Skin epidermis (tissue), 12 donors: ENCODE measurements at regions not wholly inside any gene's neighbourhood (a gene's known extent, or its start where the extent isn't known, plus 50 kb on each side); places are given as distances from the start of the nearest gene placed in this dataset.
"Not testable (repeated sequence)": the region's sequence is repeated elsewhere in the genome, so short reads cannot be mapped to it uniquely, and the experiment has no call there.

Source experiments
- H3K27ac ChIP-seq, 21 experiments: fragments of 200-600 bp; sonication (generic) in 11 of 21; one replicate each; pipeline ENCODE4 v1.5.0; 2020; ENCODE audit warnings: mild to moderate bottlenecking in 3 of 21, inconsistent platforms in 2 of 21, moderate library complexity in 2 of 21
- H3K4me3 ChIP-seq, 7 experiments: fragments of 200-600 bp; sonication (generic) in 2 of 7; one replicate each; pipeline ENCODE4 v1.5.0; 2020; ENCODE audit warnings: inconsistent platforms in 2 of 7, mild to moderate bottlenecking in 2 of 7, moderate library complexity in 1 of 7

DNA sequence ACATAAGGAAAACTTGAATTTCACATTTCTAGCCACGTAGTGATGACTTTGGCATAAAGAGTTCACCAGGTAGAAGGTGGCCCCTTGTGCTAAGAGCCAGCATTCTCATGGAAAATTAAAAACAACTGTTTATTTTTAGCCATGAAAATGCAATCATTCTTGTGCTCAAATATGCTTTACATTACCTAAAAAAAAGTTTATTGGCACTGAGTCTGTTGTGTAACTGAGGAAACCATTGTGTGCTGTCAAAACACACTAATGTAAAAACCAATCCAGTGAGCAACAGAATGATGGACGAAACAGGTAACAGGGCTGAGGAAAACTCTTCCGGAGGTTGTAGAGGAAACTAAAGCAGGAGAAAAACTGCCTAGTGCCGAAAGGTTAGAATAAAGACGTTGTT is 287.0 kb upstream of the TMC3 start:
- Histone ChIP-seq H3K27ac (no peak overlapping the region), H3K4me3 (no peak overlapping the region)

GRCh38 chr15:81653259-81653658 is 279.2 kb upstream of the TMC3 start:
- no peak overlapping the region for H3K27ac ChIP-seq
- no peak overlapping the region for H3K4me3 ChIP-seq

DNA sequence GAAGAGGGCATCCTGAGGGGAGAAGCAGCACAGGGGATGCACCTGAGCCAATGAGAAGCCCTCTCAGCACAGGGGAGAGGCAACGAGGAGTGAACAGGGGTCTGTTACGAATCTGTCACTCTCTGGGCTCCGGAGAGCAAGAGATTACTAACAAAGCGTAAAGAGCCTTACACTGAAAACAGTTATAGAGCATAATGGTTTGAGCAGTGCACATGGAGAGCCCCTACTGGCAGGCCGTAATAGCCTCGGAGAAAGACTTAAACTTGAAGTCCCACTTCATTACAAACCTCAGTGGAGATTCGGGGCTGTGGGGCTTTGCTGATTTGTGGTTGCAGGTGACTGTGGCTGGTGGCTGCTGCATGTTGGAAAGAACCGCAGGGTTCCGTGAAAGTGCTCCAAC is 271.5 kb upstream of the TMC3 start:
- Histone ChIP-seq H3K4me3 (no peak overlapping the region), H3K27ac (no peak overlapping the region)

- no peak overlapping the region for H3K27ac ChIP-seq
- H3K4me3 ChIP-seq = no peak overlapping the region
Measured at GRCh38 chr15:81643771-81644170, 269.8 kb upstream of the TMC3 start.

DNA sequence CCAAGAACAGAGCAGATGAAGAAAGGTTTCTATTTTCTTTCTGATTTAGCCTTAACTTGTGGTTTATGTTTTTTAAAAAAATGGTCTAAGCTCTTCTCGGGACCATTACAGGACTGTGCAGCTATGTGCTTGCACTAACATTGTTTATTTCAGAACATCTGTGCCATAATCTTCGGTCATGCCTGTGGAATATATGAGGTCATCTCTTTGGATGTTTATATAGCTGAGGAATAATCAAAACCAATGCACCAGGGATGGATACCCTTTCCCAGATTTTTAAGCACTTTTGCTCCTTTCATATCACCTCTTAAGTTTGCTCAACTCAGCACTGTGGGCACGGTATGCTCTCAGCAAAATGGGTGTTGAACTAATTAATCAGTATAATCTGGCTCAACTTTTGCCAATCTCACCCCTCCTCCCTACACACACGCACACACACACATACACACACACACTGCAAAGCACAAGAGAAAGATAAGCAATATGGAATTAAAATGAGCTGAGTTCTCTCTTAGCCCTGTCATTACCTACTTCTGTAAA is 268.5 kb upstream of the TMC3 start:
- Histone ChIP-seq H3K27ac (peak overlapping the region in 3 of 21 experiments; percentile 3 to 42 (median 24)), H3K4me3 (no peak overlapping the region)

DNA sequence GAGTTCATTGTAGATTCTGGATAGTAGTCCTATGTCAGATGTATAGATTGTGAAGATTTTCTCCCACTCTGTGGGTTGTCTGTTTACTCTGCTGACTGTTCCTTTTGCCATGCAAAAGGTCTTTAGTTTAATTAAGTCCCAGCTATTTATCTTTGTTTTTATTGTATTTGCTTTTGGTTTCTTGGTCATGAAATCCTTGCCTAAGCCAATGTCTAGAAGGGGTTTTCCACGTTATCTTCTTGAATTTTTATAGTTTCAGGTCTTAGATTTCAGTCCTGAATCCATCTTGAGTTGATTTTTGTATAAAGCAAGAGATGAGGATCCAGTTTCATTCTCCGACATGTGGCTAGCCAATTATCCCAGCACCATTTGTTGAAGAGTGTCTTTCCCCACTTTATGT is 262.1 kb upstream of the TMC3 start:
- H3K4me3 ChIP-seq, H3K27ac ChIP-seq: not testable (repeated sequence)

DNA sequence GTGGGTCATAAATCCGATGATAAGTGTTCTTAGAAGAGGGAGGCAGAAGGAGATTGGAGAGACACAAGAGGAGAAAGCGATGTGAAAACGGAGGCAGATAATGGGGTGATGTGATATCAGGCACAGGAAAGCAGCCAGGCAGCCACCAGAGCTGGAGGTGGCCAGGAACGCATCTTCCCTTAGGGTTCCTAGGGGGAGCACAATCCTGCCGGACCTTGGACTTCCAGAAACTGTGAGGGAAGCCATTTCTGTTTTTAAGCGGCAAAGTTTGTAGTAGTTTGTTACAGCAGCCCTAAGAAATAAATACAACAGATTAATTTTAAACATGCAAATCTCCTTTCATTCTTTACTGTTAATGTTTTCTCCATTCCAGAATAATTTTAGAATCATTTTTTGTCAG is 259.9 kb upstream of the TMC3 start:
- H3K4me3 ChIP-seq = no peak overlapping the region

GRCh38 chr15:81625896-81626295 is 251.9 kb upstream of the TMC3 start:
- no peak overlapping the region for H3K27ac ChIP-seq
- no peak overlapping the region for H3K4me3 ChIP-seq

More for the DNA sequence above, 259.9 kb upstream of the TMC3 start:
- no peak overlapping the region for H3K27ac ChIP-seq

GRCh38 chr15:81619002-81619401 is 245.0 kb upstream of the TMC3 start:
- no peak overlapping the region for H3K27ac ChIP-seq
- H3K4me3 ChIP-seq = no peak overlapping the region

DNA sequence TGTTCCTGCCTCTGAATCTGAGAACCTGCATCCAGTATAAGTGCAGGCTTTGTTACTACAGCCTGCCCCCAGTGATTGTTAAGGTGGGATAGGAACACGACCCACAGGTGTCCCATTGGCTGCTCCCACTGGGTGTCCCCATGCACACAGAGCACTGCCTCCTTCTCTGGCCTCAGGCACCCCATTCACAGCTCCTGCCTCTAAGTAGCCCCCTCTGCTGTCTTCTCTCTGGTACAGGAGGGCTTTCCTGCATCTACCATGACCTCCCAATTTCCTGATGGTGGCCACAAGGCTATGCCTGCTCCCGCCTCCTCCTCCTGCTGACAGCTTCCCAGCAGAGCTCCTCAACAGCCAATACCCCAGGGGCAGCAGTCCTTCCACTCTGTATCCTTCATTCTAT is 238.6 kb upstream of the TMC3 start:
- Histone ChIP-seq H3K27ac (no peak overlapping the region), H3K4me3 (no peak overlapping the region)

DNA sequence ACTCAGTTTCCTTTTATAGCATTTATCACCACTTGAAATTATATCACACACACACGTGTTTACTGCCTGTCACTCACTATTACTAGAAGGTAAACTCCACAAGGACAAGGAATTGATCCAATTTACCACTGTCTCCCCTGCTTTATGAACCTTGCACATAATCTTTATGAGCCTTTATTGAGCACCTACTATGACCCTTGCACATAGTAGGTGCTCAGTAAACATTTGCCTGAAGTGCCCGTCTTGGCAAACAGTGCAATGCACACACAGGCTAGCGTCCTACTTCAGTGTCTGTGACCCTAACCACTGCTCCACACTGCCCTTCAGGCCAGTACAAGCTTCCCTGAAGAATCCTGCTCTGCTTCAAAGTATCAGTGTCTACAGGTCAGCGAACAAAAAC is 237.7 kb upstream of the TMC3 start:
- no peak overlapping the region for H3K27ac ChIP-seq
- H3K4me3 ChIP-seq = no peak overlapping the region

DNA sequence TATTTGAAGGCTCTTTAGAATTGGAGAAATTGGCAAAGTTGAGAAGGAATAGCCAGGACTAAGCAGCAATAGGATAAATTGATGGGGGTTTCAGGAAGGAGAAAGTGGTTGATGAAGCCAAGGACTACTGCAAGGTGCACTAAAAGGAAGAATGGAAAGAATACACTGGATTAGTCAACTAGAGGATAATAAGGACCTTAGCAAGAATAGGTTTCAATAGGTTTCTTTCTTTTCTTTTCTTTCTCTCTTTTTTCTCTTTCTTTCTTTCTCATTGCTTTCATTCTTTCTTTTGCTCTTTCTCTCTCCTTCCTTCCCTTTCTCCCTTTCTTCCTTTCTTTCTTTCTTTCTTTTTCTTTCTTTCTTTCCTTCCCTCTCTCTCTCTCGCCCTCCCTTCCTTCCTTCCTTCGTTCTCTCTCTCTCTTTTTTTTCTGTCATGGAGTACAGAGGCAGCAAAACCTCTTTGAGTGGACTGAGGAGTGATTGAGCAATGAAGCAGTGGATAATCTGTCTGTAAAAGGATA is 234.4 kb upstream of the TMC3 start:
- no peak overlapping the region for H3K4me3 ChIP-seq
- no peak overlapping the region for H3K27ac ChIP-seq

GRCh38 chr15:81604713-81605112 is 230.7 kb upstream of the TMC3 start:
- no peak overlapping the region for H3K4me3 ChIP-seq
- H3K27ac ChIP-seq = no peak overlapping the region

DNA sequence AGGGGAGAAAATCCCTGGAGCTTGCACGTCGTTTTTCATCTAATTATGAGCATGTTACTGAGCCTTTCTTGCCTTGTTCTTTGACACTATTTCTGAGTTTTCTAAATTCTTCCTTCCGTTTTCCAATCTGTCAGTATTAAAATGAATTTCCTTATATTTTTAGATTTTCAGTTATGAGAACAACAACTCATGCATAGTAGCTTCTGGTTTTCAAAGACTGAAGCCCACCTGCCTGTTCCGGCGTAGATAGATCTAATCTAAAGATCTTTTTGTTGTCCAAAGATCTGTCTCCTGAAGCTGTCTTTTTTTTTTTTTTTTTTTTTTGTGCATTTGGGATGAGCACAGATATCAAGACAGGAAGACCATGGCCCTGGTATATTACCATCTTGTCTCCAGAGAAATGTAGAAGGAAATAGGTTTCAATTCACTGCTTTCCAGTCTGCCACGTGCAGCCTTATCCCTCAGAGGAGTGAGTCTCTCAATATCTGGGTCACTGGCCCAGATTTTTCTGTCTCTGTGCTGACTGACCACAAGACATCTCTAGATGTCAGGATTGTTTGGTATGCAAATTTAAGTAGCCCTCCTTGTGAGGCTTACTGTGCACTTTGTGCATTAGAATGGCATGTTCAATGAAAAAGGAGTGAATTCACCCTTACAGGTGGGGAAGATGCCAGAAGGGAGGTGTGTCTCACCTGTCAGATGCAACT is 222.3 kb upstream of the TMC3 start:
- Histone ChIP-seq H3K4me3 (no peak overlapping the region), H3K27ac (no peak overlapping the region)

- H3K27ac ChIP-seq = no peak overlapping the region
- H3K4me3 ChIP-seq = no peak overlapping the region
Measured at GRCh38 chr15:81595752-81596151, 221.7 kb upstream of the TMC3 start.

DNA sequence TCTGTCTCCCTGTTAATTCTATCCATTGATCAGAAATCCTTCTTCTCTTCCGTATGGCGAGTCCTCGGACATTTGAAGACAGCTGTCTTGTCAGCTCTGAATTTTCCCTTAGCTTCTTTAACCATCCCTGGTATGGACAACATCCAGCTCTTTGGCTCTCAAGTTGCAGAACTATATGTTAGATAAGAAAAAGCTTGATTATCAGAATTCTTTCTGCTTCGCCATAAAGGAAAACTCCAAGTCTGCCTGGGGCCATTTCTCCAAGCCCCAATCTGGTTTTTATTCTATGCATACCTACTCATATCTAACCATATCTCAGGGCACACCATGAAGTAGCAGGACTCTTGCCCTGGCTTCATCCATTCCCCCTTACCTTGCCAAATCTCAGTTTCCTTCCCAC is 215.7 kb upstream of the TMC3 start:
- no peak overlapping the region for H3K27ac ChIP-seq
- H3K4me3 ChIP-seq = no peak overlapping the region

DNA sequence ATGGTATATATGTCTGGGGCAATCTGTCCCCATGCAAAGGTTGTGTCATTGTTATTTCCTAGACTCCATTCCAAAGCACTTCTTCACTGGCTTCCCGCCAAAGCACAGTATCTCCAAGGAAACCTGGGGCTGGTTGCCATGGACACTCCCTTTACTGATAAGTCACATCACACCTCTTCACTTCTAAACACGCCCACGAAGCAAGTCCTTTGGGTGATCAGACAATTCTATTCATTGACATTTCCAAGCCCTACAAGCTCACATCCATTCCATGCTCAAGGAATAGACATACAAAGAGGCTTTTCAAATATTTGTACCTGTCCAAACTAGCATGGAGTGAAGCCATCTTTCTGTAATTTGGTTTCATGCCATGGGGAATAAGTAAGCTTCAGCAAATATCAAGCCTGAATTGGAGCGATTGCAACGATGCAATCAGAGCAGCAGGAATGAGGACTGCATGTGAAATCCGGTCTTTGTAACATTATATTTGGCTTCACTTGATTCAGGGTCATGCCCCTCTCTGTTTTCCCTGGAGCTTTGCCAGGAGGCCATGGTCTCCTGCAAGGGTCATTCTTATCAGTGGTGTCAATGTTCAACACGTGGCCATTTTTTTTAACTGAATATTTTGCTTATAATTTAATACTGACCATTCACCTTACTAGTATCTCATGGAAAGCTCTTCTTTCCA is 201.6 kb upstream of the TMC3 start:
- no peak overlapping the region for H3K4me3 ChIP-seq
- H3K27ac ChIP-seq = no peak overlapping the region

- Histone ChIP-seq H3K4me3 (no peak overlapping the region), H3K27ac (no peak overlapping the region)
Measured at GRCh38 chr15:81573098-81573746, 199.2 kb upstream of the TMC3 start.

DNA sequence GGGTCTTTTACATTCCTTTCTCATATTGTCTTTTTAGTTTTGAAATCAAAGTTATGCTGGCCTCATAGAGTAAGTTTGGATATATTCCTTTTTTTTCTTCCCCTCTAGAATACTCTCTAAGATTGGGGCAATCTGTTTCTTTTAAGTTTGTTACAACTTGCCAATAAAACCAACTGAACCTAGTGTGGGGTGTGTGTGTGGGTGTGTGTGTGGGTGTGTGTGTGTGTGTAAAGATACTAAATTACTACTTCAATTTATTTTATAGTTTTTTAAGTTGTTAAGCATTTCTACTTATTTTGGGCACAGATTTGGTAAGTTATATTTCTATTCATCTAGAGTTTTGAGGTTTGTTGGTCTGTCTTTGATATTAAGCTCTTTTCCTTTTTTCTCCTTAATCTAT is 198.2 kb upstream of the TMC3 start:
- no peak overlapping the region for H3K4me3 ChIP-seq

DNA sequence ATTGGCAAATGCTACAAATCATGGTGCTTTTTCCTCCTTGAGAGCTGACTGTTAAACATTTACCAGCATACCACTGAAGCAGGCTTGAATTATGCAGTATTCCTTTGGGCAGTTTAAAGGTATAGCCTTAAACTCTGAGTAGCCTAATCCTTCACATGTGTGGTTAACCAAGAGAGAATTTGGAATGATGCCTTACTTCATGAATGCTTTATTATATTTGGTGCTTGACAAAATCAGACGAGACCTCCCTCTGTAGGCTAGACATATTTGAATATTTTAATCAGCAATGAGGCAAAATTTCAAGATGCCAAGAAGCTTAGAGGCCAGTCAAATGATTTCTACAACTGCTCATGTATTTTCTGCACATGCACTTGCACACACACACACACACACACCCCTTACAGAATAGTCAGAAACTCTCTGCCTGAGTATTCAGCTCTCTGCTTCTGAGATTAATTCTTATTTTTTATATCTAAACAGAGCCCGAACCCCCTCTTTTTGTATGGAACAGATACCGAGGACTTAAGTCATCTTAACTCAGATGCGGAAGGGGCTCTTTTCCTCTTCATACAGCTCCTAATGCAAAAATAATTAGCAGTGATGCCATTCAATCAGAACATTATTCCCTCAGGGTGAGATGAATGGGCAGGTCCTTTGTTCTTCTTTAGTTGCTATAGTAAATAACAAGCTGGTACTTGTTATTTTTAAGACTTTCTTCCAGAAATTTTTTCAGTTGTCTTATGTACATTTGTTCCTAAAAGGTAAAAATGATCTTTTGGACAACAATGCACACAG is 195.5 kb upstream of the TMC3 start:
- no peak overlapping the region for H3K27ac ChIP-seq
- H3K4me3 ChIP-seq = no peak overlapping the region

More for the DNA sequence above, 198.2 kb upstream of the TMC3 start:
- no peak overlapping the region for H3K27ac ChIP-seq
